WTC11 (cell line): ENCODE measurements at regions not wholly inside any gene's neighbourhood (a gene's known extent, or its start where the extent isn't known, plus 50 kb on each side); places are given as distances from the start of the nearest gene placed in this dataset.

Experiments used
- CREB1 ChIP-seq: sonication (generic); formaldehyde crosslinking; IDR thresholded peaks from 2 replicates; pipeline ENCODE4 v1.8.0; 2023; ENCODE audit warnings: mild to moderate bottlenecking, missing genetic modification reagents
- E2F4 ChIP-seq: sonication (generic); formaldehyde crosslinking; IDR thresholded peaks from 2 replicates; pipeline ENCODE4 v1.8.1; 2022; ENCODE audit warnings: low read depth, mild to moderate bottlenecking, moderate library complexity, missing genetic modification reagents, borderline replicate concordance
- ELF4 ChIP-seq: sonication (generic); formaldehyde crosslinking; IDR thresholded peaks from 2 replicates; pipeline ENCODE4 v1.8.1; 2022; ENCODE audit warnings: low read depth, mild to moderate bottlenecking, moderate library complexity, missing genetic modification reagents
- GABPB1 ChIP-seq: sonication (generic); formaldehyde crosslinking; IDR thresholded peaks from 2 replicates; pipeline ENCODE4 v1.8.1; 2023; ENCODE audit warnings: mild to moderate bottlenecking, missing genetic modification reagents
- MXD4 ChIP-seq: fragments of 250-450 bp; sonication (Bioruptor Pico); IDR thresholded peaks from 2 replicates; pipeline ENCODE4 v1.8.0; 2021; ENCODE audit warnings: mild to moderate bottlenecking, moderate library complexity, borderline replicate concordance
- NR1H2 ChIP-seq: sonication (generic); formaldehyde crosslinking; IDR thresholded peaks from 2 replicates; pipeline ENCODE4 v1.9.0; 2021; ENCODE audit warnings: mild to moderate bottlenecking, moderate library complexity, missing genetic modification reagents
- NR2C2 ChIP-seq: sonication (generic); formaldehyde crosslinking; IDR thresholded peaks from 2 replicates; pipeline ENCODE4 v1.8.0; 2022; ENCODE audit warnings: mild to moderate bottlenecking, missing genetic modification reagents
- NR3C1 ChIP-seq: sonication (generic); formaldehyde crosslinking; conservative IDR thresholded peaks from 2 replicates; pipeline ENCODE4 v1.8.1; 2023; ENCODE audit warnings: low read depth, mild to moderate bottlenecking, missing genetic modification reagents
- SP1 ChIP-seq: sonication (generic); formaldehyde crosslinking; conservative IDR thresholded peaks from 2 replicates; pipeline ENCODE4 v1.8.1; 2022; ENCODE audit warnings: missing genetic modification reagents
- TEAD4 ChIP-seq: sonication (generic); formaldehyde crosslinking; IDR thresholded peaks from 2 replicates; pipeline ENCODE4 v1.8.0; 2022; ENCODE audit warnings: mild to moderate bottlenecking, missing genetic modification reagents
- USF2 ChIP-seq: sonication (generic); formaldehyde crosslinking; IDR thresholded peaks from 2 replicates; pipeline ENCODE4 v1.8.1; 2023; ENCODE audit warnings: mild to moderate bottlenecking, missing genetic modification reagents, moderate library complexity
- ZBTB43 ChIP-seq: sonication (generic); formaldehyde crosslinking; IDR thresholded peaks from 2 replicates; pipeline ENCODE4 v1.8.1; 2023; ENCODE audit warnings: mild to moderate bottlenecking, missing genetic modification reagents
- ZNF121 ChIP-seq: sonication (generic); formaldehyde crosslinking; IDR thresholded peaks from 2 replicates; pipeline ENCODE4 v1.8.0; 2023; ENCODE audit warnings: missing genetic modification reagents
- TF ChIP-seq, protein P1 (sequence below): fragments of 200-600 bp; IDR thresholded peaks from 2 replicates; pipeline ENCODE4 v1.8.0; 2022; ENCODE audit warnings: antibody characterized with exemption

DNA sequence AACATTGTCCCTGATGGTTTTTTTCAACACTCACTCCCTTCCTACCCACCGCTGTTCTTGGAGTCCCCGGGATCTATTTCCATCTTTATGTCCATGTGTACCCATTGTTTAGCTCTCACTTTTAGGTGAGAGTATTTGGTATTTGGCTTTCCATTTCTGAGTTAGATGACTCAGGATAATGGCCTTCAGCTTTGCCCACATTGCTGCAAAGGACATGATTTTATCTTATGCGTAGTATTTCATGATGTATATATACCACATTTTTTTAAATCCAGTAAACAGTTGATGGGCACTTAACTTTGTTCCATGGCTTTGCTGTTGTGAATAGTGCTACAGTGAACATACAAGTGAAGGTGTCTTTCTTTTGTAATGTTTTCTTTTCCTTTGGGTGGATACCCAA, 123.5 kb upstream of the KITLG start:
- TF ChIP-seq, protein P1, sequence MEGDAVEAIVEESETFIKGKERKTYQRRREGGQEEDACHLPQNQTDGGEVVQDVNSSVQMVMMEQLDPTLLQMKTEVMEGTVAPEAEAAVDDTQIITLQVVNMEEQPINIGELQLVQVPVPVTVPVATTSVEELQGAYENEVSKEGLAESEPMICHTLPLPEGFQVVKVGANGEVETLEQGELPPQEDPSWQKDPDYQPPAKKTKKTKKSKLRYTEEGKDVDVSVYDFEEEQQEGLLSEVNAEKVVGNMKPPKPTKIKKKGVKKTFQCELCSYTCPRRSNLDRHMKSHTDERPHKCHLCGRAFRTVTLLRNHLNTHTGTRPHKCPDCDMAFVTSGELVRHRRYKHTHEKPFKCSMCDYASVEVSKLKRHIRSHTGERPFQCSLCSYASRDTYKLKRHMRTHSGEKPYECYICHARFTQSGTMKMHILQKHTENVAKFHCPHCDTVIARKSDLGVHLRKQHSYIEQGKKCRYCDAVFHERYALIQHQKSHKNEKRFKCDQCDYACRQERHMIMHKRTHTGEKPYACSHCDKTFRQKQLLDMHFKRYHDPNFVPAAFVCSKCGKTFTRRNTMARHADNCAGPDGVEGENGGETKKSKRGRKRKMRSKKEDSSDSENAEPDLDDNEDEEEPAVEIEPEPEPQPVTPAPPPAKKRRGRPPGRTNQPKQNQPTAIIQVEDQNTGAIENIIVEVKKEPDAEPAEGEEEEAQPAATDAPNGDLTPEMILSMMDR = no peak
- TF ChIP-seq ZBTB43 = no peak
- TF ChIP-seq ELF4 (CRISPR knock-in tag) = no peak
- no peak for TF ChIP-seq NR2C2
- TF ChIP-seq ZNF121 (CRISPR knock-in tag) = no peak
- no peak for TF ChIP-seq TEAD4 (CRISPR knock-in tag)
- TF ChIP-seq GABPB1 (CRISPR knock-in tag) = no peak
- TF ChIP-seq CREB1 (CRISPR knock-in tag) = no peak
- no peak for TF ChIP-seq E2F4 (CRISPR knock-in tag)
- no peak for TF ChIP-seq NR1H2 (CRISPR knock-in tag)
- no peak for TF ChIP-seq NR3C1 (CRISPR knock-in tag)
- no peak for TF ChIP-seq SP1 (CRISPR knock-in tag)
- TF ChIP-seq USF2 (CRISPR knock-in tag) = no peak
- TF ChIP-seq MXD4 (CRISPR knock-in tag) = no peak
